ENCODE measurements at regions not wholly inside any gene's neighbourhood (a gene's known extent, or its start where the extent isn't known, plus 50 kb on each side); places are given as distances from the start of the nearest gene placed in this dataset.

GRCh38 chr20:21812379-21812778 is 106.9 kb downstream of the PAX1 start:
- TF ChIP-seq ATF1 (CRISPR knock-in tag; IDR thresholded peaks at IDR 0.05) (no peak), CTCF (IDR thresholded peaks at IDR 0.05) (no peak), MAX (CRISPR knock-in tag; IDR thresholded peaks at IDR 0.05) (no peak), ZNF416 (CRISPR knock-in tag; IDR thresholded peaks at IDR 0.05) (no peak), ZNF512 (CRISPR knock-in tag; IDR thresholded peaks at IDR 0.05; ENCODE audit: borderline replicate concordance) (no peak), ZNF263 (CRISPR knock-in tag; IDR thresholded peaks at IDR 0.05; ENCODE audit: low read depth) (no peak), ZBTB21 (CRISPR knock-in tag; IDR thresholded peaks at IDR 0.05; ENCODE audit: borderline replicate concordance) (no peak), MLX (CRISPR knock-in tag; IDR thresholded peaks at IDR 0.05) (no peak), ZNF232 (CRISPR knock-in tag; IDR thresholded peaks at IDR 0.05) (no peak), ATF2 (CRISPR knock-in tag; IDR thresholded peaks at IDR 0.05; ENCODE audit: borderline replicate concordance, low read depth) (no peak)
- TF ChIP-seq, protein P1, sequence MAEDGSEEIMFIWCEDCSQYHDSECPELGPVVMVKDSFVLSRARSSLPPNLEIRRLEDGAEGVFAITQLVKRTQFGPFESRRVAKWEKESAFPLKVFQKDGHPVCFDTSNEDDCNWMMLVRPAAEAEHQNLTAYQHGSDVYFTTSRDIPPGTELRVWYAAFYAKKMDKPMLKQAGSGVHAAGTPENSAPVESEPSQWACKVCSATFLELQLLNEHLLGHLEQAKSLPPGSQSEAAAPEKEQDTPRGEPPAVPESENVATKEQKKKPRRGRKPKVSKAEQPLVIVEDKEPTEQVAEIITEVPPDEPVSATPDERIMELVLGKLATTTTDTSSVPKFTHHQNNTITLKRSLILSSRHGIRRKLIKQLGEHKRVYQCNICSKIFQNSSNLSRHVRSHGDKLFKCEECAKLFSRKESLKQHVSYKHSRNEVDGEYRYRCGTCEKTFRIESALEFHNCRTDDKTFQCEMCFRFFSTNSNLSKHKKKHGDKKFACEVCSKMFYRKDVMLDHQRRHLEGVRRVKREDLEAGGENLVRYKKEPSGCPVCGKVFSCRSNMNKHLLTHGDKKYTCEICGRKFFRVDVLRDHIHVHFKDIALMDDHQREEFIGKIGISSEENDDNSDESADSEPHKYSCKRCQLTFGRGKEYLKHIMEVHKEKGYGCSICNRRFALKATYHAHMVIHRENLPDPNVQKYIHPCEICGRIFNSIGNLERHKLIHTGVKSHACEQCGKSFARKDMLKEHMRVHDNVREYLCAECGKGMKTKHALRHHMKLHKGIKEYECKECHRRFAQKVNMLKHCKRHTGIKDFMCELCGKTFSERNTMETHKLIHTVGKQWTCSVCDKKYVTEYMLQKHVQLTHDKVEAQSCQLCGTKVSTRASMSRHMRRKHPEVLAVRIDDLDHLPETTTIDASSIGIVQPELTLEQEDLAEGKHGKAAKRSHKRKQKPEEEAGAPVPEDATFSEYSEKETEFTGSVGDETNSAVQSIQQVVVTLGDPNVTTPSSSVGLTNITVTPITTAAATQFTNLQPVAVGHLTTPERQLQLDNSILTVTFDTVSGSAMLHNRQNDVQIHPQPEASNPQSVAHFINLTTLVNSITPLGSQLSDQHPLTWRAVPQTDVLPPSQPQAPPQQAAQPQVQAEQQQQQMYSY (CRISPR knock-in tag; IDR thresholded peaks at IDR 0.05), result no peak
- TF ChIP-seq, protein P2, sequence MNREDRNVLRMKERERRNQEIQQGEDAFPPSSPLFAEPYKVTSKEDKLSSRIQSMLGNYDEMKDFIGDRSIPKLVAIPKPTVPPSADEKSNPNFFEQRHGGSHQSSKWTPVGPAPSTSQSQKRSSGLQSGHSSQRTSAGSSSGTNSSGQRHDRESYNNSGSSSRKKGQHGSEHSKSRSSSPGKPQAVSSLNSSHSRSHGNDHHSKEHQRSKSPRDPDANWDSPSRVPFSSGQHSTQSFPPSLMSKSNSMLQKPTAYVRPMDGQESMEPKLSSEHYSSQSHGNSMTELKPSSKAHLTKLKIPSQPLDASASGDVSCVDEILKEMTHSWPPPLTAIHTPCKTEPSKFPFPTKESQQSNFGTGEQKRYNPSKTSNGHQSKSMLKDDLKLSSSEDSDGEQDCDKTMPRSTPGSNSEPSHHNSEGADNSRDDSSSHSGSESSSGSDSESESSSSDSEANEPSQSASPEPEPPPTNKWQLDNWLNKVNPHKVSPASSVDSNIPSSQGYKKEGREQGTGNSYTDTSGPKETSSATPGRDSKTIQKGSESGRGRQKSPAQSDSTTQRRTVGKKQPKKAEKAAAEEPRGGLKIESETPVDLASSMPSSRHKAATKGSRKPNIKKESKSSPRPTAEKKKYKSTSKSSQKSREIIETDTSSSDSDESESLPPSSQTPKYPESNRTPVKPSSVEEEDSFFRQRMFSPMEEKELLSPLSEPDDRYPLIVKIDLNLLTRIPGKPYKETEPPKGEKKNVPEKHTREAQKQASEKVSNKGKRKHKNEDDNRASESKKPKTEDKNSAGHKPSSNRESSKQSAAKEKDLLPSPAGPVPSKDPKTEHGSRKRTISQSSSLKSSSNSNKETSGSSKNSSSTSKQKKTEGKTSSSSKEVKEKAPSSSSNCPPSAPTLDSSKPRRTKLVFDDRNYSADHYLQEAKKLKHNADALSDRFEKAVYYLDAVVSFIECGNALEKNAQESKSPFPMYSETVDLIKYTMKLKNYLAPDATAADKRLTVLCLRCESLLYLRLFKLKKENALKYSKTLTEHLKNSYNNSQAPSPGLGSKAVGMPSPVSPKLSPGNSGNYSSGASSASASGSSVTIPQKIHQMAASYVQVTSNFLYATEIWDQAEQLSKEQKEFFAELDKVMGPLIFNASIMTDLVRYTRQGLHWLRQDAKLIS (CRISPR knock-in tag; IDR thresholded peaks at IDR 0.05; ENCODE audit: borderline replicate concordance), result no peak
